ENCODE measurements at regions not wholly inside any gene's neighbourhood (a gene's known extent, or its start where the extent isn't known, plus 50 kb on each side); places are given as distances from the start of the nearest gene placed in this dataset.

GRCh38 chr12:97181571-97182265 is 274.7 kb downstream of the NEDD1 start:
- Histone ChIP-seq H3K9me3 (ENCODE audit: control insufficient read depth, insufficient read depth, low read length) (no peaks in the 10 kb centered on the region), H3K36me3 (ENCODE audit: control insufficient read depth, low read length) (no peaks in the 10 kb centered on the region), H4K20me1 (ENCODE audit: control insufficient read depth, insufficient read depth, low read depth, low read length) (no peaks in the 10 kb centered on the region), H3K9me2 (replicated peaks; ENCODE audit: control insufficient read depth, low read length) (no peaks in the 10 kb centered on the region), H3F3A (ENCODE audit: control insufficient read depth, insufficient read depth) (no peaks in the 10 kb centered on the region), H3K27me3 (ENCODE audit: control insufficient read depth, low read length) (no peaks in the 10 kb centered on the region), H3K4me2 (ENCODE audit: low read length) (no peak overlapping the region), H3K4me1 (ENCODE audit: control insufficient read depth, low read length) (no peaks in the 10 kb centered on the region), H3K79me2 (ENCODE audit: control insufficient read depth, low read length) (no peaks in the 10 kb centered on the region), H3K27ac (ENCODE audit: low read depth, low read length) (no peak overlapping the region), H3K4me3 (ENCODE audit: low read length) (no peak overlapping the region)
- TF ChIP-seq CTCF (IDR thresholded peaks at IDR 0.05; ENCODE audit: low read depth, low read length, poor library complexity, severe bottlenecking) (no peak), EZH2phosphoT487 (IDR thresholded peaks at IDR 0.05; ENCODE audit: borderline replicate concordance, low read length) (no peak)

GRCh38 chr12:97182769-97183168 is 275.7 kb downstream of the NEDD1 start:
- no peaks in the 10 kb centered on the region for H3K36me3 ChIP-seq (ENCODE audit: control insufficient read depth, low read length)
- H4K20me1 ChIP-seq (ENCODE audit: control insufficient read depth, insufficient read depth, low read depth, low read length), result no peaks in the 10 kb centered on the region
- H3K27me3 ChIP-seq (ENCODE audit: control insufficient read depth, low read length), result no peaks in the 10 kb centered on the region
- no peak overlapping the region for H3K4me3 ChIP-seq (ENCODE audit: low read length)
- H3K27ac ChIP-seq (ENCODE audit: low read depth, low read length), result no peak overlapping the region
- TF ChIP-seq EZH2phosphoT487 (IDR thresholded peaks at IDR 0.05; ENCODE audit: borderline replicate concordance, low read length) (no peak), CTCF (IDR thresholded peaks at IDR 0.05; ENCODE audit: low read depth, low read length, poor library complexity, severe bottlenecking) (no peak)
- H3K9me3 ChIP-seq (ENCODE audit: control insufficient read depth, insufficient read depth, low read length), result no peaks in the 10 kb centered on the region
- H3K4me1 ChIP-seq (ENCODE audit: control insufficient read depth, low read length), result no peaks in the 10 kb centered on the region
- H3K4me2 ChIP-seq (ENCODE audit: low read length), result no peak overlapping the region
- no peaks in the 10 kb centered on the region for H3F3A ChIP-seq (ENCODE audit: control insufficient read depth, insufficient read depth)
- no peaks in the 10 kb centered on the region for H3K9me2 ChIP-seq (replicated peaks; ENCODE audit: control insufficient read depth, low read length)
- no peaks in the 10 kb centered on the region for H3K79me2 ChIP-seq (ENCODE audit: control insufficient read depth, low read length)

GRCh38 chr12:97184127-97184773 is 277.2 kb downstream of the NEDD1 start:
- Histone ChIP-seq H3K4me2 (ENCODE audit: low read length) (no peak overlapping the region), H3K36me3 (ENCODE audit: control insufficient read depth, low read length) (no peaks in the 10 kb centered on the region), H3F3A (ENCODE audit: control insufficient read depth, insufficient read depth) (no peaks in the 10 kb centered on the region), H4K20me1 (ENCODE audit: control insufficient read depth, insufficient read depth, low read depth, low read length) (no peaks in the 10 kb centered on the region), H3K27me3 (ENCODE audit: control insufficient read depth, low read length) (no peaks in the 10 kb centered on the region), H3K4me3 (ENCODE audit: low read length) (no peak overlapping the region), H3K9me2 (replicated peaks; ENCODE audit: control insufficient read depth, low read length) (no peaks in the 10 kb centered on the region), H3K4me1 (ENCODE audit: control insufficient read depth, low read length) (no peaks in the 10 kb centered on the region), H3K79me2 (ENCODE audit: control insufficient read depth, low read length) (no peaks in the 10 kb centered on the region), H3K27ac (ENCODE audit: low read depth, low read length) (no peak overlapping the region), H3K9me3 (ENCODE audit: control insufficient read depth, insufficient read depth, low read length) (no peaks in the 10 kb centered on the region)
- TF ChIP-seq EZH2phosphoT487 (IDR thresholded peaks at IDR 0.05; ENCODE audit: borderline replicate concordance, low read length) (no peak), CTCF (IDR thresholded peaks at IDR 0.05; ENCODE audit: low read depth, low read length, poor library complexity, severe bottlenecking) (no peak)

Data from DOHH2 (cell line).